Ishikawa (cell line): ENCODE measurements at regions not wholly inside any gene's neighbourhood (a gene's known extent, or its start where the extent isn't known, plus 50 kb on each side); places are given as distances from the start of the nearest gene placed in this dataset.

Experiments
- CEBPB ChIP-seq: IDR thresholded peaks from 2 replicates; pipeline ENCODE4 v1.6.1; 2012
- CREB1 ChIP-seq: IDR thresholded peaks from 2 replicates; pipeline ENCODE4 v1.6.1; 2012; ENCODE audit warnings: low read depth
- EGR1 ChIP-seq: IDR thresholded peaks from 2 replicates; pipeline ENCODE4 v1.6.1; 2012
- EP300 ChIP-seq: IDR thresholded peaks from 2 replicates; pipeline ENCODE4 v1.6.1; 2012; ENCODE audit warnings: borderline replicate concordance
- FOXM1 ChIP-seq: IDR thresholded peaks from 2 replicates; pipeline ENCODE4 v1.6.1; 2012; ENCODE audit warnings: low read depth, borderline replicate concordance
- NFIC ChIP-seq: IDR thresholded peaks from 2 replicates; pipeline ENCODE4 v1.6.1; 2012
- RAD21 ChIP-seq: IDR thresholded peaks from 2 replicates; pipeline ENCODE4 v1.6.1; 2012; ENCODE audit warnings: low read depth
- TAF1 ChIP-seq: IDR thresholded peaks from 2 replicates; pipeline ENCODE4 v1.6.1; 2012; ENCODE audit warnings: low read depth, mild to moderate bottlenecking
- TCF12 ChIP-seq: IDR thresholded peaks from 2 replicates; pipeline ENCODE4 v1.6.1; 2012; ENCODE audit warnings: low read depth
- TEAD4 ChIP-seq: IDR thresholded peaks from 2 replicates; pipeline ENCODE4 v1.6.1; 2012
- YY1 ChIP-seq: IDR thresholded peaks from 2 replicates; pipeline ENCODE4 v1.6.1; 2012; ENCODE audit warnings: low read depth
- ZBTB7A ChIP-seq: IDR thresholded peaks from 2 replicates; pipeline ENCODE4 v1.6.1; 2012; ENCODE audit warnings: low read depth
- TF ChIP-seq, protein P1 (sequence below): IDR thresholded peaks from 2 replicates; pipeline ENCODE4 v1.6.1; 2012
- TF ChIP-seq, protein P2 (sequence below): IDR thresholded peaks from 2 replicates; pipeline ENCODE4 v1.6.1; 2012; ENCODE audit warnings: low read depth, mild to moderate bottlenecking
- TF ChIP-seq, protein P3 (sequence below): IDR thresholded peaks from 2 replicates; pipeline ENCODE4 v1.6.1; 2012

DNA sequence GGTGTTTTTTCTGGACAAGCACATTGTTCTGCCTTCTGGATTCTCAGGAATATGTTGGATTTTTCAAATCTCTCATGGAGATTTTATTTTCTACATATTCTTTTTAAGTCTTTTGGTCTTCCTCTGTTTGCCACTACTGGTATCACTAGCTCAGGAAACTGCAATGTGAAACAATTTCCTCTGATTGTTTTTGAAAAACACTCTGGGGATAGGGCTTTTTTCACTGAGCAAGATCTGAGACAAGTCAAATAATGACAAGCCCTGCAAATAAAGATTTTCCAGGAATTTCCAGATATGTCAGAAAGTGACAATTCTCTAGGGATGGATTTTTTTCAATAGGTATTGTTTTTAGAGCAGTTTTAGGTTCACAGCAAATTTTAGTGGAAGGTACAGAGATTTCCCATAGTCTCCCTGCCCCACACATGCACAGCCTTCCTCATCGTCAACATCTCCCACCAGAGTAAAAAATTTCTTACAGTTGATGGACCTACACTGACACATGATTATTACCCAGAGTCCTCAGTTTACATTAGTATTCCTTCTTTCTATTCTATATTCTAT is 86.9 kb upstream of the TMEM161B start:
- TF ChIP-seq TCF12 = no peak
- TF ChIP-seq, protein P1, sequence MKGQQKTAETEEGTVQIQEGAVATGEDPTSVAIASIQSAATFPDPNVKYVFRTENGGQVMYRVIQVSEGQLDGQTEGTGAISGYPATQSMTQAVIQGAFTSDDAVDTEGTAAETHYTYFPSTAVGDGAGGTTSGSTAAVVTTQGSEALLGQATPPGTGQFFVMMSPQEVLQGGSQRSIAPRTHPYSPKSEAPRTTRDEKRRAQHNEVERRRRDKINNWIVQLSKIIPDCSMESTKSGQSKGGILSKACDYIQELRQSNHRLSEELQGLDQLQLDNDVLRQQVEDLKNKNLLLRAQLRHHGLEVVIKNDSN = no peak
- no peak for TF ChIP-seq ZBTB7A
- TF ChIP-seq EGR1 = no peak
- no peak for TF ChIP-seq YY1
- no peak for TF ChIP-seq TAF1
- TF ChIP-seq CREB1 = no peak
- no peak for TF ChIP-seq CEBPB
- TF ChIP-seq, protein P2, sequence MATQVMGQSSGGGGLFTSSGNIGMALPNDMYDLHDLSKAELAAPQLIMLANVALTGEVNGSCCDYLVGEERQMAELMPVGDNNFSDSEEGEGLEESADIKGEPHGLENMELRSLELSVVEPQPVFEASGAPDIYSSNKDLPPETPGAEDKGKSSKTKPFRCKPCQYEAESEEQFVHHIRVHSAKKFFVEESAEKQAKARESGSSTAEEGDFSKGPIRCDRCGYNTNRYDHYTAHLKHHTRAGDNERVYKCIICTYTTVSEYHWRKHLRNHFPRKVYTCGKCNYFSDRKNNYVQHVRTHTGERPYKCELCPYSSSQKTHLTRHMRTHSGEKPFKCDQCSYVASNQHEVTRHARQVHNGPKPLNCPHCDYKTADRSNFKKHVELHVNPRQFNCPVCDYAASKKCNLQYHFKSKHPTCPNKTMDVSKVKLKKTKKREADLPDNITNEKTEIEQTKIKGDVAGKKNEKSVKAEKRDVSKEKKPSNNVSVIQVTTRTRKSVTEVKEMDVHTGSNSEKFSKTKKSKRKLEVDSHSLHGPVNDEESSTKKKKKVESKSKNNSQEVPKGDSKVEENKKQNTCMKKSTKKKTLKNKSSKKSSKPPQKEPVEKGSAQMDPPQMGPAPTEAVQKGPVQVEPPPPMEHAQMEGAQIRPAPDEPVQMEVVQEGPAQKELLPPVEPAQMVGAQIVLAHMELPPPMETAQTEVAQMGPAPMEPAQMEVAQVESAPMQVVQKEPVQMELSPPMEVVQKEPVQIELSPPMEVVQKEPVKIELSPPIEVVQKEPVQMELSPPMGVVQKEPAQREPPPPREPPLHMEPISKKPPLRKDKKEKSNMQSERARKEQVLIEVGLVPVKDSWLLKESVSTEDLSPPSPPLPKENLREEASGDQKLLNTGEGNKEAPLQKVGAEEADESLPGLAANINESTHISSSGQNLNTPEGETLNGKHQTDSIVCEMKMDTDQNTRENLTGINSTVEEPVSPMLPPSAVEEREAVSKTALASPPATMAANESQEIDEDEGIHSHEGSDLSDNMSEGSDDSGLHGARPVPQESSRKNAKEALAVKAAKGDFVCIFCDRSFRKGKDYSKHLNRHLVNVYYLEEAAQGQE = no peak
- TF ChIP-seq, protein P3, sequence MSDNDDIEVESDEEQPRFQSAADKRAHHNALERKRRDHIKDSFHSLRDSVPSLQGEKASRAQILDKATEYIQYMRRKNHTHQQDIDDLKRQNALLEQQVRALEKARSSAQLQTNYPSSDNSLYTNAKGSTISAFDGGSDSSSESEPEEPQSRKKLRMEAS = no peak
- no peak for TF ChIP-seq NFIC

DNA sequence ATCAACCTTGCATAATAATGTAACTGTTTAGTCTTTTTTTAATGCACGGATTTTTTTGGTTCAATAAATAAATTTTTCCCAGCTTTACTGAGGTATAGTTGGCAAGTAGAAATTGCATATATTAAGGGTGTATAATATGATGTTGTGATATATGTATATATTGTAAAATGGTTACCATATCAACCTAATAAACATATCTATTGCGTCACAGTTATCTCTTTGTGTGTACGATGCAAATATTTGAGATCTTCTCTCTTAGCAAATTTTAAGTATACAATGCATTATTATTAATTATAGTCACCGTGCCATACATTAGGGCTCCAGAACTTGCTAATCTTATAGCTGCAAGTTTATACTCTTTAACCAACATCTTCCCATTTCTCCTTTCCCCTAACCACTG is 57.2 kb upstream of the TMEM161B start:
- TF ChIP-seq NFIC = no peak
- no peak for TF ChIP-seq CREB1

DNA sequence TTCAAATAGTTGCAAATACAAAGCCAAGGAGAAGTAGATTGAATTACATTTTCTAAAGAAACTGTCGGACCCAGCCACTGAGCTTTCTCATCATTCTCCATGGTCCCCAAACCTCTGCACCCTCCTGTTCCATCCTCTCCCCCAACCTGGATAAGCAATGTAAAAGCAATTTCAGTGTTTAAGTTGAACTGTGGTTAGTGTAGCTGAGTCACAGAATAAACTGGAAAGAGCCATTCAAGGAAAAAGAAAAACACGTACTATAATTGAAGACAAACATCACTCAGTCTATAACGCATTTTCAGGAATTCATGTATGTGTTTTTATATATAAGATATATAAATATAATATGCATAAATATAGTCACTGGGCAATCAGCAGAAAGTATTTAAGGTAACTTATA is 54.1 kb upstream of the TMEM161B start:
- TF ChIP-seq NFIC (no peak), EGR1 (no peak), CREB1 (no peak), TAF1 (no peak), TEAD4 (no peak), YY1 (no peak), EP300 (no peak), CEBPB (no peak), FOXM1 (no peak), RAD21 (no peak), TCF12 (no peak), ZBTB7A (no peak)
- TF ChIP-seq, protein P1 = no peak
- TF ChIP-seq, protein P3 = no peak
- TF ChIP-seq, protein P2 = no peak
